ENCODE measurements at regions not wholly inside any gene's neighbourhood (a gene's known extent, or its start where the extent isn't known, plus 50 kb on each side); places are given as distances from the start of the nearest gene placed in this dataset.
"Not testable (repeated sequence)": the region's sequence is repeated elsewhere in the genome, so short reads cannot be mapped to it uniquely, and the experiment has no call there.

DNA sequence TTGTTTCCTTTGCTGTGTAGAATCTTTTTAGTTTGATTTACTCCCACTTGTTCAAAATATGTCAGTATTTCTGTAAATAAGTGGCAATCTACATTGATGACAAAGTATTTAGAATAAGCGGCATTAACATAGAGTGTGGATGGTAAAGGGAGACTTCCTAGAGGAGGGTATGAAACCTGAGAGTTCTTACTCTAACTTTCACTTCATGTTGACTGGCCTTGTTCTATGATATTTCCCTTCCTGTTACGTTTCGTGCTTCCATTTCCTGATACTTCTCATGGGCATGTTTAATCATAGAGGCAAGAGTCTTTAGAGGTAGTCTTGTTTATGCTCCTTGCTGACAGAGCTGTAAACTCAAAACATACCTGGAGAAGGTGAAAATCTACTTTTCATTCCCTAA, 408.9 kb downstream of the GLUD2 start:
- Mint-ChIP-seq H3K36me3 (ENCODE audit: low read depth) (no peaks in the 10 kb centered on the region), H3K27ac (no peak overlapping the region), H3K27me3 (no peaks in the 10 kb centered on the region), H3K4me3 (no peak overlapping the region), H3K4me1 (no peaks in the 10 kb centered on the region)
- ATAC-seq (no peak), DNase-seq (no peak)
- H3K9me3 ChIP-seq (ENCODE audit: control insufficient read depth, low read length, poor library complexity, severe bottlenecking): no peaks in the 10 kb centered on the region

DNA sequence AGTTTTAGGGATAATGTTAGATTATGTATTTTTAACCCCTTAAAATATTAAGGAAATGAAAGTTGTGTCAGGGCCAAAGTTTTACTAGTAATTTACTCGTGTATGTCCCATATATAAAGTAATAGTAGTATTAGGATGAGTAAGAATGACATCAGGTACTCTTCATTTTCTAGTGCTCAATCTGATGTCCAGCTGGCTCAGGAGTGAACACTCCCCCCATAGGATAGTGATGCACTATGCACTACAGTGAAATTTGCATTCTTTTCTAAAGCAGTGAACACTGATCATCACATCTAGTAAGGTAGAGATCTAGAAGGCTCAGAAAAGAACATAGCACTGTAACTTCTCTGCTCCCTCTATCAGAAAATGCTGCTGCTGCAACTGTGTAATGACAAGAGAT, 409.7 kb downstream of the GLUD2 start:
- DNase-seq: no peak
- Mint-ChIP-seq H3K4me1 (no peaks in the 10 kb centered on the region), H3K4me3 (no peak overlapping the region), H3K27me3 (no peaks in the 10 kb centered on the region), H3K27ac (no peak overlapping the region), H3K36me3 (ENCODE audit: low read depth) (no peaks in the 10 kb centered on the region)
- H3K9me3 ChIP-seq (ENCODE audit: control insufficient read depth, low read length, poor library complexity, severe bottlenecking): no peaks in the 10 kb centered on the region
- no peak for ATAC-seq

DNA sequence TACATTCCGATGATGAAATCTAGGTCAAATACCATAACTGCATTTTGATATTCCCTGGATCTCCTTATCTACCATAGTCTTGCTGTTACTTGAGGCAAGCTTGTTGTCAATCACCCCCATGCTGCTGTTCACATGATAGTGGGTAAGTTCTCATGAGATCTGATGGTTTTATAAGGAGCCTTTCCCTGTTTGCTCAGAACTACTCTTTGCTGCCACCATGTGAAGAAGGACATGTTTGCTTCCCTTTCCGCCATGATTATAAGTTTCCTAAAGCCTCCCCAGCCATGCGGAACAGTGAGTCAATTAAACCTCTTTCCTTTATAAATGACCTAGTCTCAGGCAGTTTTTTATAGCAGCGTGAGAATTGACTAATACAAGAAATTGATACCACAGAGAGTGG, 432.0 kb downstream of the GLUD2 start:
- ATAC-seq (no peak), DNase-seq (no peak)
- Mint-ChIP-seq H3K27ac (no peak overlapping the region), H3K27me3 (no peaks in the 10 kb centered on the region), H3K4me1 (no peaks in the 10 kb centered on the region), H3K4me3 (no peak overlapping the region), H3K36me3 (ENCODE audit: low read depth) (no peaks in the 10 kb centered on the region)
- H3K9me3 ChIP-seq (ENCODE audit: control insufficient read depth, low read length, poor library complexity, severe bottlenecking): no peaks in the 10 kb centered on the region

- Mint-ChIP-seq H3K36me3 (ENCODE audit: low read depth) (no peaks in the 10 kb centered on the region), H3K27ac (no peak overlapping the region), H3K27me3 (no peaks in the 10 kb centered on the region), H3K4me3 (no peak overlapping the region), H3K4me1 (no peaks in the 10 kb centered on the region)
- no peak for ATAC-seq
- no peak for DNase-seq
- H3K9me3 ChIP-seq (ENCODE audit: control insufficient read depth, low read length, poor library complexity, severe bottlenecking): no peaks in the 10 kb centered on the region
Observed at GRCh38 chrX:121496966-121497365, 449.6 kb downstream of the GLUD2 start.

GRCh38 chrX:121504153-121504552, 456.7 kb downstream of the GLUD2 start:
- DNase-seq (no peak), ATAC-seq (no peak)
- H3K9me3 ChIP-seq (ENCODE audit: control insufficient read depth, low read length, poor library complexity, severe bottlenecking): no peaks in the 10 kb centered on the region
- H3K27me3 Mint-ChIP-seq: no peaks in the 10 kb centered on the region
- H3K4me3 Mint-ChIP-seq: no peak overlapping the region
- H3K27ac Mint-ChIP-seq: no peak overlapping the region
- H3K4me1 Mint-ChIP-seq: no peaks in the 10 kb centered on the region
- H3K36me3 Mint-ChIP-seq (ENCODE audit: low read depth): no peaks in the 10 kb centered on the region

DNA sequence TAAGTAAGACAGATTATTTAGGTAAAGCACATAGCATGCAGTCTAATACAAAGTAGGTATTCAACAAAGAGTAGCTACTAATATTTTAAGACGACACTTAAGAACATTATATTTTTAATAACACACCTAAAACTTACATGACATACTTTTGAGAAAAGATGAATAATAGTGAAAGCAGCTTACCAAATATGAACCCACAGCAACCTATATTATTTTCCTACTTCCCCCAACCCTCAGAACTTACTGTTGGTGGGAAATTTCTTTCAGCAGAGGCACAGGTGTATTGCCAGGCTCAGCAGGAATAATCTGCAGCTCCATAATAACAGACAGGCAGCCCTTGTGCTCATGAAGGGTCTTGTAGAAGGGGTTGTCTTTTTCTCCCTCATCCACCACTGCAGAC, 498.9 kb downstream of the GLUD2 start:
- H3K4me3 Mint-ChIP-seq: no peak overlapping the region
- no peak for ATAC-seq
- no peaks in the 10 kb centered on the region for H3K27me3 Mint-ChIP-seq
- DNase-seq: no peak
- no peaks in the 10 kb centered on the region for H3K4me1 Mint-ChIP-seq
- no peak overlapping the region for H3K27ac Mint-ChIP-seq
- H3K36me3 Mint-ChIP-seq (ENCODE audit: low read depth): no peaks in the 10 kb centered on the region
- H3K9me3 ChIP-seq (ENCODE audit: control insufficient read depth, low read length, poor library complexity, severe bottlenecking): no peaks in the 10 kb centered on the region

- H3K4me3 Mint-ChIP-seq: no peak overlapping the region
- no peaks in the 10 kb centered on the region for H3K4me1 Mint-ChIP-seq
- no peaks in the 10 kb centered on the region for H3K27me3 Mint-ChIP-seq
- H3K27ac Mint-ChIP-seq: no peak overlapping the region
- DNase-seq (no peak), ATAC-seq (no peak)
- H3K9me3 ChIP-seq (ENCODE audit: control insufficient read depth, low read length, poor library complexity, severe bottlenecking): no peaks in the 10 kb centered on the region
- no peaks in the 10 kb centered on the region for H3K36me3 Mint-ChIP-seq (ENCODE audit: low read depth)
Observed at GRCh38 chrX:121558886-121559285, 511.5 kb downstream of the GLUD2 start.

DNA sequence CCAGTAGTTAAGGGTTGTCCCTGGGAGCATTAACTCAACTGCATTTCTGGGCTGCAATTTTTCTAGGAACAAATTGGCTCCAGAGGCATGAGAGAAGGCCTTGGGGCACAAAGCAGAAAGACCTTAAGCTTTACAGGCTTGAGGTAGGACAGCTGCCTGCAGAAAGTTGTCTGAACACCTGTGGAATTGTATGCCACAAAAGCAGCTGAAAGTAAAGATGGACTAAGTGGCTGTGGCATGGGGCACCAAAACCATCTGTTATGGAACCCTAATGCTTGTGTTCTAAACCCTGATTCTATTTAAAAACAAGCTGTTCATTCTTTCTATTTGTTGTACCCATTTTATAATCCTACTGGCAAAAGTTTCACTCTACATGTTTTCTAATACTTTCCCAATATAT, 515.2 kb downstream of the GLUD2 start:
- no peak overlapping the region for H3K4me3 Mint-ChIP-seq
- H3K36me3 Mint-ChIP-seq (ENCODE audit: low read depth): no peaks in the 10 kb centered on the region
- DNase-seq: no peak
- no peak overlapping the region for H3K27ac Mint-ChIP-seq
- no peaks in the 10 kb centered on the region for H3K27me3 Mint-ChIP-seq
- H3K9me3 ChIP-seq (ENCODE audit: control insufficient read depth, low read length, poor library complexity, severe bottlenecking): no peaks in the 10 kb centered on the region
- ATAC-seq: no peak
- H3K4me1 Mint-ChIP-seq: no peaks in the 10 kb centered on the region

DNA sequence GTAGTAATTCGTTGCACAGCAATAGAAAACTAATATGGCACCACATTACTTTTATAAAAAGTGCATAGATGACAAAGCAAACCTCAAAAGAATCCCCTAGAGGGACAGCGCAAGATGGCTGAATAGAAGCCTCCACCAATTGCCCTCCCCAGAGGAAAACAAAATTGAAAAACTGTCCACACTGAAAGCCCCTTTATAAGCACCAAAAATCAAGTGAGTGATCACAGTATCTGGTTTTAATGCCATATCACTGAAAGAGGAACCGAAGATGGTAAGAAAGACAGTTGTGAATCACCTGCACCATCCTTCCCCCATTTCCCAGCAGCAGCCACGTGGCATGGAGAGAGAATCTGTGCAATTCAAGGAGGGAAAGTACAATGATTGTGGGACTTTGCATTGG, 522.2 kb downstream of the GLUD2 start:
- Mint-ChIP-seq H3K36me3 (ENCODE audit: low read depth) (no peaks in the 10 kb centered on the region), H3K4me1 (no peaks in the 10 kb centered on the region), H3K4me3 (no peak overlapping the region), H3K27ac (no peak overlapping the region), H3K27me3 (no peaks in the 10 kb centered on the region)
- no peaks in the 10 kb centered on the region for H3K9me3 ChIP-seq (ENCODE audit: control insufficient read depth, low read length, poor library complexity, severe bottlenecking)
- DNase-seq: no peak
- ATAC-seq: no peak

DNA sequence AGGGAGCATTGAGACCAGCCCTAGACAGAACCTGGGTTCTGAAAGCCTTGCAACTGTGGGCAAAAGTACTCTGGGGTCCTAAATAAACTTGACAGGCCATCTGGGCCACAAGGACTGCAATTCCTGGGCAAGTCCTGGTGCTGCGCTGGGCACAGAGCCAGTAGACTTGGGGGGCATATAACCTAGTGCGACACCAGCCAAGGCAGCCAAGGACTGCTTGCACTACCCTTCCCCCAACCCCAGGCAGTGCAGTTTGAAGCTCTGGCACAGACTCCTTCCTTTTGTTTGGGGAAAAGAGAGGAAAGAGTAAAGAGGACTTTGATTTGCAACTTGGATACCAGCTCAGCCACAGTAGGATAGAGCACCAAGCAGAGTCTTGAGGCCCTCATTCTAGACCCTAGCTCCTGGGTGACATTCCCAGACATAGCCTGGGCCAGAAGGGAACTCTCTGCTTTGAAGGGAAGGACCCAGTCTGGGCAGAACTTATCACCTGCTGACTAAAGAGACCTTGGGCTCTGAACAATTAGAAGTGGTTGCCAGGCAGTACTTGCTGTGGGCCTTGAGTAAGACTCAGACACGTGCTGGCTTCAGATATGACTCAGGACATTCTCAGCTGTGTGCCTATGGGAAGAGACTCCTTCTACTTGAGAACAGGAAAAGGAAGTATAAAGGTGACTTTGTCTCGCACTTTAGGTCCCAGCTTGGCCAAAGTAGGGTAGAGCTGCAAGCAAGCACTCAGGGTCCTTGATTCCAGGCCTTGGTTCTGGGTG, 522.8 kb downstream of the GLUD2 start:
- no peaks in the 10 kb centered on the region for H3K9me3 ChIP-seq (ENCODE audit: control insufficient read depth, low read length, poor library complexity, severe bottlenecking)
- no peak overlapping the region for H3K4me3 Mint-ChIP-seq
- no peak for ATAC-seq
- H3K27ac Mint-ChIP-seq: no peak overlapping the region
- no peaks in the 10 kb centered on the region for H3K36me3 Mint-ChIP-seq (ENCODE audit: low read depth)
- no peaks in the 10 kb centered on the region for H3K27me3 Mint-ChIP-seq
- no peak for DNase-seq
- H3K4me1 Mint-ChIP-seq: no peaks in the 10 kb centered on the region

DNA sequence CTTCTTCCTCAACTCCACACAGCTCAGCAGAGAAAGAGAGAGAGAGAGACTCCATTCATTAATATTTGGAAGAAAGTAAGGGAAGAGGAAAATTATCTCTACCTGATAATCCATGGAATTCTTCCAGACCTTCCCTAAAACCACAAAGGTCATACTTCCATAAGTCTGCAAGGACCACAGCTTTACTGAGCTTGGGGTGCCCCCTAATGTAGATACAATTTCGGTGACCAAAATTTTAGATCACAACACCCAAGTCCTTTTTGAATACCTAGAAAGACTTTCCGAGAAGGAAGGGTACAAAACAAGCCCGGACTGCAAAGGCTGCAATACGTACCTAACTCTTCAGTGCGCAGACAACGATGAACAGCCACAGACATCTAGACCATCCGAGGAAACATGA, 523.9 kb downstream of the GLUD2 start:
- H3K27ac Mint-ChIP-seq: no peak overlapping the region

DNA sequence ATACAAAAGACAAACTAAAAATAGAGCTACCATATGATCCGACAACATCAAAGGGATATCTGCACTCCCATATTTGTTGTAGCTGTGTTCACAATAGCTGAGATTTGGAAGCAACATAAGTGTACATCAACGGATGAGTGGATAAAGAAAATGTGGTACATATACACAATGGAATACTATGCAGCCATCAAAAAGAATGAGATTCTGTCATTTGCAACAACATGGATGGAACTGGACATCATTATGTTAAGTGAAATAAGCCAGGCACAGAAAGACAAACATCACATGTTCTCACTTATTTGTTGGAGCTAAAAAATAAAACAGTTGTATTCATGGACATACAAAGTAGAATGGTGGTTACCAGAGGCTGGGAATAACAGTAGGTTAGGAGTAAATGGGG, 527.0 kb downstream of the GLUD2 start:
- not testable (repeated sequence) for H3K36me3 Mint-ChIP-seq (ENCODE audit: low read depth); H3K27ac Mint-ChIP-seq; H3K9me3 ChIP-seq (ENCODE audit: control insufficient read depth, low read length, poor library complexity, severe bottlenecking); ATAC-seq; H3K27me3 Mint-ChIP-seq; H3K4me3 Mint-ChIP-seq; DNase-seq; H3K4me1 Mint-ChIP-seq

More for the DNA sequence above, 523.9 kb downstream of the GLUD2 start:
- Mint-ChIP-seq H3K36me3 (ENCODE audit: low read depth) (no peaks in the 10 kb centered on the region), H3K27me3 (no peaks in the 10 kb centered on the region), H3K4me3 (no peak overlapping the region), H3K4me1 (no peaks in the 10 kb centered on the region)
- no peak for ATAC-seq
- no peak for DNase-seq
- no peaks in the 10 kb centered on the region for H3K9me3 ChIP-seq (ENCODE audit: control insufficient read depth, low read length, poor library complexity, severe bottlenecking)

DNA sequence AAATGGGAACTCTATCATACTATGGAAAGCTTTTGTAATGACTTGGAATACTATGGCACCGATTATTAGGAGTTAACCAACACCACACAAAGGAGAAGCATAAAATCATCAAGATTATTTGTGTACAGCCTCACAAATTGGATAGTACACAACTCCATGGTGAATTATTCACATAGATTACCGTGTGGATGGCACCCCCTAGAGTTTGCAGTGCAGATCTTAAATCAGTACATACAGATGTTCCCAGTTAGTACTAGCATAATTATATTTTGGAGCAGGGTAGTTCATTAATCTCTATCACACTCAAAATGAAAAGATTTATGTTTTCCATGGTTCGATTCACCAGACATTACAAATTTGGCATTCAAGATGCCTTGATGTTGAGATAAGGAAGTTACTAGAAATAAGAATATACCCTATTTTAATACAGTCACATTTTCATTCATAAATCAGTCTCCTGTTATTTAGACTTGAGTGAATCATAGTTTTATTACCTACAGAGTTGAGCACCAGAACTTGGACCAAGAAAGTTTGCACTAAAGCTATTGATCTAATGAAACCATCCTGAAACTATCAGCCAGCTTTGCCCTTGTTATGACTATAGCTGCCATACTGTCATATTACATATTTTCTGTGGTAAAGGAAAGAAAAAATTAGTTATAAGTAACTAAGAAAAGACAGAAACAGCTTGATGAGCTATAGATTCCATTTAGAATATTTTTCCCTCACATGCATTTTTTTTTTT, 531.8 kb downstream of the GLUD2 start:
- Mint-ChIP-seq H3K27me3 (peaks cover 6% of the 10 kb centered on the region), H3K4me3 (no peak overlapping the region), H3K4me1 (no peaks in the 10 kb centered on the region), H3K36me3 (ENCODE audit: low read depth) (no peaks in the 10 kb centered on the region), H3K27ac (no peak overlapping the region)
- no peak for DNase-seq
- no peak for ATAC-seq
- no peaks in the 10 kb centered on the region for H3K9me3 ChIP-seq (ENCODE audit: control insufficient read depth, low read length, poor library complexity, severe bottlenecking)

DNA sequence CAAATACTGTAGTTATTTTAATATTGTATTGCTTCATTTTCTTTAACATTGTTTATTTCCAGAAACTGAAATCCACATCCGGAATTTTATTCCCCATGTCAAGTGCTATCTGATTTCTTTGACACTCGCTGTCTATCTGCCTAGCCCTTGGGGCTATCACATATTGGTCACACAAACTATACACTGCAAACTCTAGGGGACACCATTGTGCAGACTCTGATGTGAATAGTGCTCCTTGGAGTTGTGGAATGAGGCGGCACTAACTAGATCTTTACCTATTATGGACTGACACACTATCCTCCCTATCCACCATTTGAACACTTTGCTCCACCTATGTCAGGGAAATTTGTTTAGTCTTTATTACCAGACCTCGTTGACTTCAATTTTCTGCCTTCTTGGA, 534.5 kb downstream of the GLUD2 start:
- no peaks in the 10 kb centered on the region for H3K36me3 Mint-ChIP-seq (ENCODE audit: low read depth)
- ATAC-seq: no peak
- no peak for DNase-seq
- peaks cover 6% of the 10 kb centered on the region for H3K27me3 Mint-ChIP-seq
- no peaks in the 10 kb centered on the region for H3K4me1 Mint-ChIP-seq
- no peak overlapping the region for H3K27ac Mint-ChIP-seq
- no peak overlapping the region for H3K4me3 Mint-ChIP-seq
- no peaks in the 10 kb centered on the region for H3K9me3 ChIP-seq (ENCODE audit: control insufficient read depth, low read length, poor library complexity, severe bottlenecking)

Measured in T-helper 17 cell (primary cell).